ENCODE measurements at regions not wholly inside any gene's neighbourhood (a gene's known extent, or its start where the extent isn't known, plus 50 kb on each side); places are given as distances from the start of the nearest gene placed in this dataset.
A peak's percentile ranks its signal among the peaks of the same experiment; 100 is the strongest.

GRCh38 chr9:119596703-119597102 lies 227.5 kb upstream of the BRINP1 start:
- no peak for DNase-seq

- no peak for DNase-seq
These were observed 219.9 kb upstream of the BRINP1 start for GRCh38 chr9:119588874-119589744.

- no peak for DNase-seq
These were observed 208.6 kb upstream of the BRINP1 start for GRCh38 chr9:119577881-119578280.

- DNase-seq = no peak
These were observed 190.8 kb upstream of the BRINP1 start for GRCh38 chr9:119559986-119560385.

GRCh38 chr9:119559056-119559455 lies 189.8 kb upstream of the BRINP1 start:
- no peak for DNase-seq

- peak; percentile 8 for DNase-seq
These were observed 187.1 kb upstream of the BRINP1 start for GRCh38 chr9:119556129-119556875.

GRCh38 chr9:119544492-119544891 lies 175.3 kb upstream of the BRINP1 start:
- no peak for DNase-seq

- DNase-seq = no peak
These were observed 167.9 kb upstream of the BRINP1 start for GRCh38 chr9:119537138-119537537.

- DNase-seq = no peak
These were observed 164.3 kb upstream of the BRINP1 start for GRCh38 chr9:119533504-119533903.

GRCh38 chr9:119526698-119527097 lies 157.5 kb upstream of the BRINP1 start:
- no peak for DNase-seq

- no peak for DNase-seq
These were observed 154.3 kb upstream of the BRINP1 start for GRCh38 chr9:119523508-119523907.

- no peak for DNase-seq
These were observed 153.1 kb upstream of the BRINP1 start for GRCh38 chr9:119522381-119522780.

GRCh38 chr9:119509291-119509905 lies 140.2 kb upstream of the BRINP1 start:
- DNase-seq = no peak

GRCh38 chr9:119501374-119501773 lies 132.1 kb upstream of the BRINP1 start:
- no peak for DNase-seq

- no peak for DNase-seq
These were observed 131.0 kb upstream of the BRINP1 start for GRCh38 chr9:119500072-119500771.

GRCh38 chr9:119487118-119487827 lies 118.0 kb upstream of the BRINP1 start:
- DNase-seq = no peak

GRCh38 chr9:119483153-119483552 lies 113.9 kb upstream of the BRINP1 start:
- DNase-seq = no peak

GRCh38 chr9:119477197-119477596 lies 108.0 kb upstream of the BRINP1 start:
- DNase-seq = no peak

GRCh38 chr9:119458068-119458467 lies 88.8 kb upstream of the BRINP1 start:
- no peak for DNase-seq

- DNase-seq = no peak
These were observed 84.7 kb upstream of the BRINP1 start for GRCh38 chr9:119453980-119454379.

GRCh38 chr9:119453490-119453911 lies 84.3 kb upstream of the BRINP1 start:
- DNase-seq = no peak

- DNase-seq = no peak
These were observed 82.2 kb upstream of the BRINP1 start for GRCh38 chr9:119451426-119451825.

All from DMS79 (cell line).